ENCODE measurements at regions not wholly inside any gene's neighbourhood (a gene's known extent, or its start where the extent isn't known, plus 50 kb on each side); places are given as distances from the start of the nearest gene placed in this dataset.

DNA sequence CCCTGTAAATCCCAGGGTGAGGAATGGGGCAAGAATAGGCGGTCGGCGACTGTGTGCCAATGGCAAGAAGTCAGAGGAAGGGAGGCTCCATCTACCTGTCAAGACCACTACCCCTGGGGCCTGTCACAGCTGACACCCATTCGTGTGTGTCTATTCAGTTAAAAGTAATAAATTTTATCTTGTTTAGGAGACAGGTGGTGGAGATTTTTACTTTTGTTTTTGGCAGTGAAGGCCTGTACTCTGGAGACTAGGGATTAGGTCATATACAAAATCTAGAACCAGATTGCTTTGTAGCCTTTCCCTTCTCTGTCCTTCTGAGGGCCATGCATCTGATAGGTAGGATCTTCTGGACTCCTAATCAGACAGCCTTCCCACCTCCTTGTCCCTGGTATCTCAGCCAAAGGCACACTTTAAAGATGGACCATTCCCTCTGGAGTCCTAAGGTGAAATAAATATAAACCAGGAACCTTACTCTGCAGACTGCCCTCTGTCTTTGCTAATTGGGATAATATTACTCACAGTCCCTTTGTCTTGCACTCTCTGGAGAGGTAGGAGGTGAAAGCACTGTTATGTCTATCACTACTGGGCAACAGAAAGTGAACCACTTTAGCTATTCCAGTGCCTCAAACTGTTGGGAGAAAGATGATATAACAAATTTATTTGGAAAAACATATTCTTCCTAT lies 213.2 kb upstream of the ACTBL2 start:
- TF ChIP-seq, protein P1, sequence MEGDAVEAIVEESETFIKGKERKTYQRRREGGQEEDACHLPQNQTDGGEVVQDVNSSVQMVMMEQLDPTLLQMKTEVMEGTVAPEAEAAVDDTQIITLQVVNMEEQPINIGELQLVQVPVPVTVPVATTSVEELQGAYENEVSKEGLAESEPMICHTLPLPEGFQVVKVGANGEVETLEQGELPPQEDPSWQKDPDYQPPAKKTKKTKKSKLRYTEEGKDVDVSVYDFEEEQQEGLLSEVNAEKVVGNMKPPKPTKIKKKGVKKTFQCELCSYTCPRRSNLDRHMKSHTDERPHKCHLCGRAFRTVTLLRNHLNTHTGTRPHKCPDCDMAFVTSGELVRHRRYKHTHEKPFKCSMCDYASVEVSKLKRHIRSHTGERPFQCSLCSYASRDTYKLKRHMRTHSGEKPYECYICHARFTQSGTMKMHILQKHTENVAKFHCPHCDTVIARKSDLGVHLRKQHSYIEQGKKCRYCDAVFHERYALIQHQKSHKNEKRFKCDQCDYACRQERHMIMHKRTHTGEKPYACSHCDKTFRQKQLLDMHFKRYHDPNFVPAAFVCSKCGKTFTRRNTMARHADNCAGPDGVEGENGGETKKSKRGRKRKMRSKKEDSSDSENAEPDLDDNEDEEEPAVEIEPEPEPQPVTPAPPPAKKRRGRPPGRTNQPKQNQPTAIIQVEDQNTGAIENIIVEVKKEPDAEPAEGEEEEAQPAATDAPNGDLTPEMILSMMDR (IDR thresholded peaks at IDR 0.05): no peak

DNA sequence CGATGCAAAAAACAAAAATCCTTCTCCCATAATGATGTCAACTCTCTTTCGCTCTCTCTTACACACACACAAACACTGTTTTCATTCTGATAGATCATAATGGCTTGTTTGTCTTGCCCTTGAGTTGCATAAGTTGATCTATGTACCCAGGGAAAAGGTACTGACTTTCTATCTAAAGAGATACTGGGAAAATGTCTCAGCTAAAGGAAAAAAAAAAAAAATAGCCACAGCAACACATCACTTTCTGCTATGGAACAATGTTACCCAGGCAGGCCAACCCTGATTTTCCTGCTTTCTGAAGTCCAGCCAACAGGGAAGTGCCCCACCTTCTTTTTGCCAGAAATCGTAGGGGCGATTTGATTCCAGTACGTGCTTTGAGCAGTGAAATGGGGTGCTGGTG lies 212.6 kb upstream of the ACTBL2 start:
- TF ChIP-seq, protein P1 (IDR thresholded peaks at IDR 0.05): no peak

DNA sequence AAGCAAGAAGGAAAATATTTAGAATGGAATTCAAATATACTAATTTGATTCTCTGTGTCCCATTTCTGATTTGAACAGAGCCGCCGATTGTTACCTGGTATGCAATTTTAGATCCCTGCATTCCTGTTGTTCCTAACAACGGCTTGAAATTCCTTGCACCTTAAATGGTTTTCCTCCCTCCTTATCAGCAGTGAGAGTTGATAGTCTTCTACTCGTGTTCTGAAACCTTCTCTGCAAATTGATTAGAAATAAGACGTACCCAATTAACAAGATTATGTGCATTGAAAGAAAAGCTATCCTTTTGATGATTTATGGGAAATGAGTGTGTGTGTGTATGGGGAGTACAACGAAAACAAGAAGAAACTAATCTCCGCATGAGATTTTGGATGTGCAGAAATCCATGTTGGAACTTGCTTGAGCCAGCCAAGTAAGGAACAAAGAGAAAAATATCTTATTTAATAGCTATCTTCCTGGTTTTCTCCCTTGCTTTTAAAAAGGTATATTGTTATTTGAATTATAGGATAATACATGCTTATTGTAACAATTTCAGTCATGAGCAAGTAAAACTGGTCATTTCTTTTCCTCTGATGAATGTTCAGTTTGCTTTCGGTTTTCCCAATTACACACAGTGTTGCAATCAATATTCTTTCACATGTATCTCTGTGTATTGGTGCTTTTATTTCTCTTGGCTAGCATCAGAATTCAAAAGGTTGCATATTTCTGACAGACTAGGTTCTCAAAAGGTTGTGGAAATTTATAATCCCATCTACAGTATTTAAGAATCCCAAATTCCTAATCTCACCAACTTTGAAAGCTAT lies 211.1 kb upstream of the ACTBL2 start:
- TF ChIP-seq, protein P1 (IDR thresholded peaks at IDR 0.05): no peak

DNA sequence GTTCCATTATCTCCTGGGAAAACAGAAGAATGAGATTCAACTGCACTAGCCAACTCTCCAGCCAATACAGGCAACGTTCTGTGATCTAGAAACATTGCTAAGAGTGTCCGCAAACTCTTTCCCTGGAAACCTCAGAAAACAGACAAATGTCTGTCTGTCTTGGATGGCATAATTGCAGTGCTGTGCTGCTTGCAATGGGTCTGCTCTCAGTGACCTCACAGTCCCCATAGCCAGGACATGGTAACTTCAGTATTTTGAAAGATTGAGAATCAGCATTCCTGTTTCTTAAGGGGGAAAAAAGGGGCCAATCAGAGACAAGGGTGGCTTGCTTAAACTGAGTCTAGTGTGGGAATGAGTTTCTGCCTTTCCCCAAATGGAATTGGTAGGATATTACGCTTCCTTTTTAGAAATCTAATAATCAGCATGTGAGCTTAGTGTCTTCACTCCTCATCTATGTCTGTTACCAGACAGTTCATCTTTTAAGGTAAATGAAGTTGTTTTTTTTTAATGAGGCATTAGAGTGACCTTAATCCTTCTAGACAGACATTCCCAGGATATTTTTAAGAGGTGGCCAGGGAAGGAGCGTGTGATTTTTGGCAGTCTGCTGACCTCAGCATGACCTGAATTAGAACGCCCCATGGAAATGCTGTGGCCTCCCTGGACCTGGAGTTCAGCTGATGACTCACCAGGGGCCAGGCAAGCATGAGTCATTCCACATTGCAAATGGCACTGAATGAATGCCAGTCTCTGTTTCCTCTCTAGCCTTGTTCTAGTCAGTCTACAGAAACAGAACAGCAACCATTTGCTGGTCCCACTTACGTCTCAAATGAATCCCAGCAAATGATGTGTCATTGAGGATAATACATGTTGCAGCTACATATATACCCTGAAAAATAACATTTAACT lies 210.2 kb upstream of the ACTBL2 start:
- TF ChIP-seq, protein P1 (IDR thresholded peaks at IDR 0.05): no peak

DNA sequence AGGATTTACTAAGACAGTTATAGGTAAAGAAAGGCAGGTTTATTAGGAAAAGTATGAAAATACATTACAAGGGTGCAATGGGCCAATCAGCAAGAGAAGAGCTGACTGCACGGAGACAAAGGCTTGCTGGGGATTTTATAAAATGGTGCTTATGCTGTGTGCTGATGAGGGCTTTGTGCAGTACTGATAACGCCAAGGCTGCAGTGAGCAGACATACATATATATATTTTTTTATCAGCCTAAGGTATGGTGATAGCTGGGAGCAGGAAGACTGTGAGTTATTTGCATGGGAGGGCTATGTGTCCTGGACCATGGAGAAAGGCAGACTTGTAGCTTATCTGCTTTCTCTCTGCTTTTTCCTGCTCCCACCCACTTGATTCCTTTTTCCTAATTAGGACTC lies 208.1 kb upstream of the ACTBL2 start:
- TF ChIP-seq, protein P1 (IDR thresholded peaks at IDR 0.05): no peak

DNA sequence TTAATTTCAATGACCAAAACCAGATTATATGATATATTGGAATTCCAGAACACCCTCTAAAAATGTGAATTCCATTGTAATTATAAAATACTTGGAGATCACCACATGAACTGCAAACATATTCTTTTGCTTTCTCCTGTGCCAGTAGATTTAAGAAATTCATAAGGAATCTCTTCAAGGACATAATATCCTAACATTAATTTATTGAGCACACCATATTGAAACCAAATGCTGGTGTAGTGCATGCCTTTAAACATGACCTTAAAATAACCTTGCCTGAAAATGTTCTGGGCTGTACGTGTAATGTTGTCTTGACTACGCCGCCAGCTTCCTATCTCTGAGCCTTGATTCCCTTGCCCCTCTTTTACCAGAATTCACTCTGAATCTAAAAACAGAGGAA lies 205.0 kb upstream of the ACTBL2 start:
- TF ChIP-seq, protein P1 (IDR thresholded peaks at IDR 0.05): no peak

DNA sequence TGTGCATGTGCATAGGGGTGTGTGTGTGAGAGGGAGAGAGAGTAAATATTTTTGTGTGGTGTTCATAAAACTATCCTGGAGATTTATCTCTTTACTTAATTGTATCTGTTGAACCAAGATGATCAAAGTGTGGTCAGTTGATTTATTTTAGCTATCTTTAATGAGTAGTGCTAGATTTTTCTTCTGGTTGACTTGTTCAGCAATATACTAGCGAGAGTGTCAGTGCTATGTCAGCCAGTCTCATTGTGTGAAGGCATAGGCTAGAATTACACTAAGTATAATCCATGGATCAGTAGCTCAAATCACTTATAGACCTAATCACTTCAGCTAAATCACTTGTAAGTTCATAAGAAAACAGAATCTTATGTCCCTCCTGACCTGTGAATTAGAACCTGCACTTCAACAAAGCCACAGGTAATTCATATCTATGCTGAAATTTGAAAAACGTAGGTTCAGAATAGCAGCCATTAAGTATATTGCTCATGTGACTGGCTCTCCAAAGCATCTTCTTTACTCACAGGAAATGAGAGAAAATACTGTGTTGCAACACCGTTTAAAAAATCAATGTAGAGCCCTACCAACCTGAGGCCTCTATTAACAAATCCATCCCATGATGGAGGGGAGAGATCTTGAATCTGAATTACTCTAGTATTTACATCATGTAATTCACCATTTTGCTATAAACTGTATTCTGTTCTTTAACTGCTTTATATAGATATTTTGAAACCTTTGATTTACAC lies 203.1 kb upstream of the ACTBL2 start:
- TF ChIP-seq, protein P1 (IDR thresholded peaks at IDR 0.05): no peak
